Endothelial cell of umbilical vein (primary cell): ENCODE measurements at regions not wholly inside any gene's neighbourhood (a gene's known extent, or its start where the extent isn't known, plus 50 kb on each side); places are given as distances from the start of the nearest gene placed in this dataset.

Source experiments
- BruUV-seq: library from RNA; stranded (reverse); fragments of 400-500 nt; replicated peaks from 2 replicates; lab custom pipeline; 2021; lab: Mats Ljungman, UMichigan
- CTCF ChIA-PET: fragments of 300-600, 350-600 bp; sonication (Branson Sonifier 250); formaldehyde crosslinking; loops from one replicate; lab custom pipeline; 2021; ENCODE audit warnings: antibody characterized with exemption, inconsistent platforms; lab: Charles Lee
- POLR2A ChIA-PET: fragments of 300-600, 350-600 bp; sonication (Branson Sonifier 250); formaldehyde crosslinking; loops from one replicate; lab custom pipeline; 2021; ENCODE audit warnings: antibody characterized with exemption, inconsistent platforms; lab: Charles Lee
- DNase-seq: peaks from one replicate; pipeline ENCODE4 v3.0.0-alpha.2; 2011; ENCODE audit warnings: low read depth, low spot score
- FAIRE-seq: peaks from 2 replicates; lab custom pipeline; 2011; peaks lifted over from hg19 to GRCh38; lab: Jason Lieb, UNC
- H2AFZ ChIP-seq: 2 replicates; pipeline ENCODE4 v1.6.0; 2012; ENCODE audit warnings: low read depth, low read length, control low read depth, inconsistent platforms
- H3K27ac ChIP-seq: 2 replicates; pipeline ENCODE4 v1.5.1; 2011; ENCODE audit warnings: low read depth, mild to moderate bottlenecking, control low read depth, low read length, moderate library complexity; ENCODE audit not compliant: insufficient read depth
- H3K27me3 ChIP-seq, 2 experiments: 2 replicates each; pipeline versions ENCODE4 v1.6.0 to v1.6.1; 2011; ENCODE audit warnings: low read length in 2 of 2, mixed read lengths in 1 of 2; ENCODE audit not compliant: control insufficient read depth in 2 of 2, insufficient read depth in 2 of 2
- H3K36me3 ChIP-seq, 2 experiments: 2 replicates in 1 of 2; 3 replicates in 1 of 2; pipeline ENCODE4 v1.5.1; 2011; ENCODE audit warnings: low read length in 2 of 2, mild to moderate bottlenecking in 1 of 2, moderate library complexity in 1 of 2; ENCODE audit not compliant: control insufficient read depth in 2 of 2, insufficient read depth in 2 of 2; ENCODE audit errors: extremely low read depth in 1 of 2
- H3K4me1 ChIP-seq: 3 replicates; pipeline ENCODE4 v1.5.1; 2011; ENCODE audit warnings: mild to moderate bottlenecking, low read length; ENCODE audit not compliant: control insufficient read depth, insufficient read depth; ENCODE audit errors: extremely low read depth
- H3K4me2 ChIP-seq: 2 replicates; pipeline ENCODE4 v1.6.1; 2011; ENCODE audit warnings: low read length, control low read depth, mixed read lengths; ENCODE audit not compliant: insufficient read depth
- H3K4me3 ChIP-seq, 3 experiments: fragments of 200-600 bp in 1 of 3; sonication (generic), shearing (Covaris generic) in 1 of 3; replicated peaks in 1 of 3; 2 replicates each; pipeline ENCODE4 v1.5.1; 2011 to 2016; ENCODE audit warnings: control low read depth in 3 of 3, low read length in 3 of 3, mild to moderate bottlenecking in 2 of 3, inconsistent platforms in 1 of 3, low read depth in 1 of 3, moderate library complexity in 1 of 3; ENCODE audit not compliant: insufficient read depth in 1 of 3
- H3K79me2 ChIP-seq: 2 replicates; pipeline ENCODE4 v1.6.0; 2012; ENCODE audit warnings: low read length, inconsistent platforms; ENCODE audit not compliant: control insufficient read depth, insufficient read depth
- H3K9ac ChIP-seq: replicated peaks from 2 replicates; pipeline ENCODE3; 2011; ENCODE audit warnings: low read length, control low read depth; ENCODE audit not compliant: insufficient read depth; ENCODE audit errors: extremely low read depth
- H3K9me1 ChIP-seq: replicated peaks from 3 replicates; pipeline ENCODE4 v1.6.0; 2011; ENCODE audit warnings: mild to moderate bottlenecking, low read length; ENCODE audit not compliant: control insufficient read depth, insufficient read depth; ENCODE audit errors: extremely low read depth
- H3K9me3 ChIP-seq: replicated peaks from 2 replicates; pipeline ENCODE4 v1.5.1; 2012; ENCODE audit warnings: low read length, inconsistent platforms; ENCODE audit not compliant: control insufficient read depth, insufficient read depth
- H4K20me1 ChIP-seq: replicated peaks from 2 replicates; pipeline ENCODE3; 2011; ENCODE audit warnings: mild to moderate bottlenecking, low read length; ENCODE audit not compliant: control insufficient read depth, insufficient read depth; ENCODE audit errors: extremely low read depth
- EZH2 ChIP-seq: IDR thresholded peaks from 2 replicates; pipeline ENCODE4 v1.6.1; 2012; ENCODE audit warnings: borderline replicate concordance, low read depth, mild to moderate bottlenecking, moderate library complexity, low read length, inconsistent platforms; ENCODE audit not compliant: severe bottlenecking
- FOS ChIP-seq: IDR thresholded peaks from 2 replicates; pipeline ENCODE4 v1.6.1; 2011; ENCODE audit warnings: mild to moderate bottlenecking, low read length, moderate library complexity, borderline replicate concordance; ENCODE audit not compliant: insufficient read depth
- GATA2 ChIP-seq: IDR thresholded peaks from 2 replicates; pipeline ENCODE4 v1.7.0; 2011; ENCODE audit warnings: low read depth, mild to moderate bottlenecking, moderate library complexity, mixed read lengths, low read length; ENCODE audit not compliant: insufficient read length, insufficient read depth
- JUN ChIP-seq: IDR thresholded peaks from 2 replicates; pipeline ENCODE4 v1.6.1; 2011; ENCODE audit warnings: borderline replicate concordance, low read depth; ENCODE audit not compliant: insufficient read length, insufficient read depth
- MAX ChIP-seq: IDR thresholded peaks from 2 replicates; pipeline ENCODE4 v1.6.1; 2011; ENCODE audit not compliant: insufficient read depth, insufficient read length
- MYC ChIP-seq: IDR thresholded peaks from one replicate; pipeline ENCODE4 v1.6.1; 2011; ENCODE audit warnings: mild to moderate bottlenecking, low read depth, low read length
- POLR2A ChIP-seq: IDR thresholded peaks from 2 replicates; pipeline ENCODE4 v1.6.1; 2012; ENCODE audit warnings: low read depth, mild to moderate bottlenecking, control low read depth, low read length
- POLR2AphosphoS5 ChIP-seq: IDR thresholded peaks from 2 replicates; pipeline ENCODE4 v1.6.1; 2012; ENCODE audit warnings: low read depth, mild to moderate bottlenecking, control low read depth, low read length, moderate library complexity; ENCODE audit not compliant: insufficient read depth
- dilution Hi-C: fragments of 300-500 bp; cut with MboI; formaldehyde crosslinking; loops from one replicate; pipeline ENCODE4 v1.15.0; 2019; ENCODE audit warnings: low sequenced_read_pairs; ENCODE audit not compliant: extremely low pct_ligation_motif_present
- intact Hi-C: fragments of 100-400 bp; cut with micrococcal nuclease; formaldehyde crosslinking; loops from one replicate; pipeline ENCODE4 v1.10.0; 2022
- TF ChIP-seq, protein P1 (sequence below), 2 donors: IDR thresholded peaks; 1 replicate in 1 of 2; 2 replicates in 1 of 2; pipeline ENCODE4 v1.5.1; 2011; ENCODE audit warnings: low read length in 2 of 2, mild to moderate bottlenecking in 2 of 2, moderate library complexity in 2 of 2, control low read depth in 1 of 2, inconsistent platforms in 1 of 2, low read depth in 1 of 2; ENCODE audit not compliant: insufficient read depth in 1 of 2; ENCODE audit errors: extremely low read depth in 1 of 2

DNA sequence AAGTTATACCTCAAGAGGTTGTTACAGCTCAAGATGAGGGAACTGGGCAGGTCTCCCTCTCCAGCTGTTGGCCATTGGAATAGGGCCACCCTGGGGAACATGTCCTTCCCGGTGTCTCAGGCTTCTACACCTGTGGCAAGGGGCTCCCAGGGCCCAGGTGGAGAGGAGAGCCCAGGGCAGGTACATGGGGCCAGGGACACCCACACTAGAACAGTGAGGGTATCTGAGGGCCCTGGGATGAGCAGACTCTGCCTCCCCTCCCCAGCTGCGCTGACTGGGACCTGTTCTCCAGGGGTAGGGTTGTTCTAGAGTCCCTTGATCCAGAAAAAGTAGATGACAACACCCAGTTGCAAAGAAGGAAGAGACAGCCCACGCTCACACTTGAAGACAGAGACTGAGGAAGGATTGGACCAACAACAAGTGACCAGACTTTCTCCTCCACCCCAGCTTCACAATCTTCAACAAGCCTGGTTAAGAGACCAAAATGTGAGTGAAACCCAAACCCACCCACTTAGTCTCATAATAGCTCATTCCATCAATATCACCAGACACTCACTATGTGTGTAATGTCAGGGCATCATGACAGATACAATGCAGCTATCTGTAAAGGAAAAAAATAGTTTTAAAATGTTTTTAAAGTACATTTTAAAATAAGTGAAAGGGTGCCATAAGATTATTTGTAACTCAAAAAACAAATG is 439.3 kb downstream of the NPHP4 start:
- dilution Hi-C loops, result no loop called here
- Histone ChIP-seq H3K27ac (no peak overlapping the region), H2AFZ (no peak overlapping the region), H3K4me2 (no peak overlapping the region), H4K20me1 (no peaks in the 10 kb centered on the region), H3K9me1 (no peaks in the 10 kb centered on the region), H3K36me3 (no peaks in the 10 kb centered on the region), H3K27me3 (no peaks in the 10 kb centered on the region), H3K4me3 (no peak overlapping the region), H3K4me1 (no peaks in the 10 kb centered on the region), H3K9ac (no peak overlapping the region), H3K9me3 (peaks cover 3% of the 10 kb centered on the region), H3K79me2 (no peaks in the 10 kb centered on the region)
- no peak for TF ChIP-seq FOS
- no peak for TF ChIP-seq EZH2
- no peak for TF ChIP-seq POLR2AphosphoS5
- TF ChIP-seq JUN, result no peak
- TF ChIP-seq MYC, result no peak
- TF ChIP-seq, protein P1, sequence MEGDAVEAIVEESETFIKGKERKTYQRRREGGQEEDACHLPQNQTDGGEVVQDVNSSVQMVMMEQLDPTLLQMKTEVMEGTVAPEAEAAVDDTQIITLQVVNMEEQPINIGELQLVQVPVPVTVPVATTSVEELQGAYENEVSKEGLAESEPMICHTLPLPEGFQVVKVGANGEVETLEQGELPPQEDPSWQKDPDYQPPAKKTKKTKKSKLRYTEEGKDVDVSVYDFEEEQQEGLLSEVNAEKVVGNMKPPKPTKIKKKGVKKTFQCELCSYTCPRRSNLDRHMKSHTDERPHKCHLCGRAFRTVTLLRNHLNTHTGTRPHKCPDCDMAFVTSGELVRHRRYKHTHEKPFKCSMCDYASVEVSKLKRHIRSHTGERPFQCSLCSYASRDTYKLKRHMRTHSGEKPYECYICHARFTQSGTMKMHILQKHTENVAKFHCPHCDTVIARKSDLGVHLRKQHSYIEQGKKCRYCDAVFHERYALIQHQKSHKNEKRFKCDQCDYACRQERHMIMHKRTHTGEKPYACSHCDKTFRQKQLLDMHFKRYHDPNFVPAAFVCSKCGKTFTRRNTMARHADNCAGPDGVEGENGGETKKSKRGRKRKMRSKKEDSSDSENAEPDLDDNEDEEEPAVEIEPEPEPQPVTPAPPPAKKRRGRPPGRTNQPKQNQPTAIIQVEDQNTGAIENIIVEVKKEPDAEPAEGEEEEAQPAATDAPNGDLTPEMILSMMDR (IDR thresholded peaks at IDR 0.05; ENCODE audit: extremely low read depth in 1 of 2, insufficient read depth in 1 of 2, low read depth in 1 of 2, low read length in 2 of 2), result no peak
- no peak for TF ChIP-seq GATA2
- TF ChIP-seq POLR2A, result no peak
- no peak for TF ChIP-seq MAX
- FAIRE-seq (no peak), DNase-seq (no peak)
- CTCF ChIA-PET, result no interaction called here
- POLR2A ChIA-PET, result no interaction called here
- no TSS peak for BruUV-seq
- intact Hi-C loops, result no loop called here
